A549 (cell line): ENCODE measurements at regions not wholly inside any gene's neighbourhood (a gene's known extent, or its start where the extent isn't known, plus 50 kb on each side); places are given as distances from the start of the nearest gene placed in this dataset.

Experiments
- ATAC-seq, 2 experiments: fragments of 200-7000 bp in 1 of 2; fragments of >200 bp in 1 of 2; cut with Nextera tagmentation in 1 of 2; cut with Tn5 transposase in 1 of 2; 3 replicates each; pipeline versions ENCODE4 v1.8.0 to v1.9.1; 2018 to 2020; ENCODE audit warnings: mild to moderate bottlenecking in 1 of 2, moderate library complexity in 1 of 2
- CTCF ChIA-PET: fragments of 300-600 bp; sonication (Branson Sonifier 250); formaldehyde crosslinking; extraction: SDS; loops from one replicate; lab custom pipeline; 2021; ENCODE audit warnings: antibody characterized with exemption, inconsistent platforms; lab: Yijun Ruan, JAX
- POLR2A ChIA-PET: fragments of 350-600 bp; formaldehyde crosslinking; extraction: SDS; loops from one replicate; lab custom pipeline; 2021; ENCODE audit warnings: antibody characterized with exemption, inconsistent platforms; lab: Yijun Ruan, JAX
- DNase-seq, 2 experiments: peaks; one replicate each; pipeline versions ENCODE4 v3.0.0 to v3.0.0-alpha.2; 2011 to 2016; ENCODE audit warnings: low read depth in 1 of 2, low spot score in 1 of 2
- FAIRE-seq: peaks from 2 replicates; lab custom pipeline; 2011; peaks lifted over from hg19 to GRCh38; lab: Jason Lieb, UNC
- H3K27ac ChIP-seq, 2 experiments: fragments of >200 bp; sonication (Bioruptor Twin); formaldehyde crosslinking; 3 replicates each; pipeline ENCODE4 v1.5.1; 2016 to 2017
- H3K4me1 ChIP-seq: fragments of >200 bp; sonication (Bioruptor Twin); formaldehyde crosslinking; 3 replicates; pipeline ENCODE4 v1.6.1; 2016
- H3K4me2 ChIP-seq: fragments of >200 bp; sonication (Bioruptor Twin); formaldehyde crosslinking; 3 replicates; pipeline ENCODE4 v1.6.1; 2016
- H3K4me3 ChIP-seq: fragments of >200 bp; sonication (Bioruptor Twin); formaldehyde crosslinking; 3 replicates; pipeline ENCODE4 v1.5.1; 2016
- H3K9me3 ChIP-seq: fragments of >200 bp; sonication (Bioruptor Twin); formaldehyde crosslinking; 3 replicates; pipeline ENCODE4 v1.6.1; 2016
- EHF ChIP-seq: fragments of 250-450 bp; sonication (Bioruptor Pico); IDR thresholded peaks from 2 replicates; pipeline ENCODE4 v1.5.0; 2020; ENCODE audit warnings: mild to moderate bottlenecking
- EHMT2 ChIP-seq: fragments of 200-600 bp; sonication (generic); IDR thresholded peaks from 2 replicates; pipeline ENCODE4 v1.6.1; 2016; ENCODE audit warnings: antibody characterized with exemption, low read depth, mild to moderate bottlenecking, moderate library complexity
- FOSL2 ChIP-seq, 2 experiments: fragments of 450-650 bp in 1 of 2; fragments of >200 bp in 1 of 2; sonication (Bioruptor Twin) in 1 of 2; formaldehyde crosslinking; IDR thresholded peaks; 2 replicates each; pipeline versions ENCODE4 v1.5.0 to v1.6.1; 2016 to 2020; ENCODE audit warnings: mild to moderate bottlenecking in 1 of 2, moderate library complexity in 1 of 2
- GATA3 ChIP-seq: IDR thresholded peaks from 2 replicates; pipeline ENCODE4 v1.6.1; 2012; ENCODE audit warnings: borderline replicate concordance
- JUN ChIP-seq, 2 experiments: fragments of >200 bp; sonication (Bioruptor Twin); formaldehyde crosslinking; IDR thresholded peaks; 2 replicates in 1 of 2; 3 replicates in 1 of 2; pipeline ENCODE4 v1.6.1; 2016 to 2017
- JUNB ChIP-seq: fragments of >200 bp; sonication (Bioruptor Twin); formaldehyde crosslinking; IDR thresholded peaks from 2 replicates; pipeline ENCODE4 v1.6.1; 2016
- MYC ChIP-seq: IDR thresholded peaks from 2 replicates; pipeline ENCODE4 v1.6.1; 2012; ENCODE audit warnings: mild to moderate bottlenecking, inconsistent platforms, low read length, improper control_type of control experiment, borderline replicate concordance
- POLR2A ChIP-seq: IDR thresholded peaks from 2 replicates; pipeline ENCODE4 v1.6.1; 2012; ENCODE audit warnings: mild to moderate bottlenecking, low read length
- ZC3H11A ChIP-seq: fragments of 450-650 bp; IDR thresholded peaks from 2 replicates; pipeline ENCODE4 v1.6.1; 2014; ENCODE audit warnings: antibody characterized with exemption, mild to moderate bottlenecking
- WGBS: methylation state at CpG from one replicate; pipeline ENCODE4 v1.1.6; 2017; ENCODE audit errors: missing lambda C conversion rate; 5-methylcytosine and 5-hydroxymethylcytosine counted together
- TF ChIP-seq, protein P1 (sequence below): fragments of >200 bp; sonication (Bioruptor Twin); formaldehyde crosslinking; IDR thresholded peaks from 3 replicates; pipeline ENCODE4 v1.6.1; 2016
- TF ChIP-seq, protein P2 (sequence below): fragments of 150-350 bp; IDR thresholded peaks from 2 replicates; pipeline ENCODE4 v1.6.1; 2014; ENCODE audit warnings: low read depth, mild to moderate bottlenecking, low read length
- TF ChIP-seq, protein P3 (sequence below): fragments of >200 bp; sonication (Bioruptor Twin); formaldehyde crosslinking; IDR thresholded peaks from 3 replicates; pipeline ENCODE4 v1.5.1; 2016
- TF ChIP-seq, protein P4 (sequence below): IDR thresholded peaks from 2 replicates; pipeline ENCODE4 v1.6.1; 2012

GRCh38 chr1:70809069-70809468, 238.5 kb downstream of the PTGER3 start (continued):
- TF ChIP-seq FOSL2 (IDR thresholded peaks at IDR 0.05), result no peak
- no peak for TF ChIP-seq FOSL2 (CRISPR knock-in tag; IDR thresholded peaks at IDR 0.05)
- no peak for TF ChIP-seq MYC
- no peak for TF ChIP-seq ZC3H11A
- TF ChIP-seq, protein P1, sequence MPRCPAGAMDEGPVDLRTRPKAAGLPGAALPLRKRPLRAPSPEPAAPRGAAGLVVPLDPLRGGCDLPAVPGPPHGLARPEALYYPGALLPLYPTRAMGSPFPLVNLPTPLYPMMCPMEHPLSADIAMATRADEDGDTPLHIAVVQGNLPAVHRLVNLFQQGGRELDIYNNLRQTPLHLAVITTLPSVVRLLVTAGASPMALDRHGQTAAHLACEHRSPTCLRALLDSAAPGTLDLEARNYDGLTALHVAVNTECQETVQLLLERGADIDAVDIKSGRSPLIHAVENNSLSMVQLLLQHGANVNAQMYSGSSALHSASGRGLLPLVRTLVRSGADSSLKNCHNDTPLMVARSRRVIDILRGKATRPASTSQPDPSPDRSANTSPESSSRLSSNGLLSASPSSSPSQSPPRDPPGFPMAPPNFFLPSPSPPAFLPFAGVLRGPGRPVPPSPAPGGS, result no peak
- TF ChIP-seq JUNB, result no peak
- TF ChIP-seq, protein P2, sequence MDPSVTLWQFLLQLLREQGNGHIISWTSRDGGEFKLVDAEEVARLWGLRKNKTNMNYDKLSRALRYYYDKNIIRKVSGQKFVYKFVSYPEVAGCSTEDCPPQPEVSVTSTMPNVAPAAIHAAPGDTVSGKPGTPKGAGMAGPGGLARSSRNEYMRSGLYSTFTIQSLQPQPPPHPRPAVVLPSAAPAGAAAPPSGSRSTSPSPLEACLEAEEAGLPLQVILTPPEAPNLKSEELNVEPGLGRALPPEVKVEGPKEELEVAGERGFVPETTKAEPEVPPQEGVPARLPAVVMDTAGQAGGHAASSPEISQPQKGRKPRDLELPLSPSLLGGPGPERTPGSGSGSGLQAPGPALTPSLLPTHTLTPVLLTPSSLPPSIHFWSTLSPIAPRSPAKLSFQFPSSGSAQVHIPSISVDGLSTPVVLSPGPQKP, result no peak

- H3K4me3 ChIP-seq, result no peak overlapping the region
- ChIA-PET CTCF (no interaction called here), POLR2A (no interaction called here)
- TF ChIP-seq MYC (no peak), ZC3H11A (no peak), EHMT2 (no peak)
- TF ChIP-seq, protein P3, sequence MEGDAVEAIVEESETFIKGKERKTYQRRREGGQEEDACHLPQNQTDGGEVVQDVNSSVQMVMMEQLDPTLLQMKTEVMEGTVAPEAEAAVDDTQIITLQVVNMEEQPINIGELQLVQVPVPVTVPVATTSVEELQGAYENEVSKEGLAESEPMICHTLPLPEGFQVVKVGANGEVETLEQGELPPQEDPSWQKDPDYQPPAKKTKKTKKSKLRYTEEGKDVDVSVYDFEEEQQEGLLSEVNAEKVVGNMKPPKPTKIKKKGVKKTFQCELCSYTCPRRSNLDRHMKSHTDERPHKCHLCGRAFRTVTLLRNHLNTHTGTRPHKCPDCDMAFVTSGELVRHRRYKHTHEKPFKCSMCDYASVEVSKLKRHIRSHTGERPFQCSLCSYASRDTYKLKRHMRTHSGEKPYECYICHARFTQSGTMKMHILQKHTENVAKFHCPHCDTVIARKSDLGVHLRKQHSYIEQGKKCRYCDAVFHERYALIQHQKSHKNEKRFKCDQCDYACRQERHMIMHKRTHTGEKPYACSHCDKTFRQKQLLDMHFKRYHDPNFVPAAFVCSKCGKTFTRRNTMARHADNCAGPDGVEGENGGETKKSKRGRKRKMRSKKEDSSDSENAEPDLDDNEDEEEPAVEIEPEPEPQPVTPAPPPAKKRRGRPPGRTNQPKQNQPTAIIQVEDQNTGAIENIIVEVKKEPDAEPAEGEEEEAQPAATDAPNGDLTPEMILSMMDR, result no peak
- H3K27ac ChIP-seq, result no peak overlapping the region
- FAIRE-seq, result no peak
- H3K4me2 ChIP-seq, result no peak overlapping the region
- no peaks in the 10 kb centered on the region for H3K9me3 ChIP-seq
- DNase-seq, result no peak
- no peaks in the 10 kb centered on the region for H3K4me1 ChIP-seq
- WGBS, result 13% methylated on average over 2 of the region's 2 CpGs
- ATAC-seq, result no peak
Measured at GRCh38 chr1:70811815-70812214, 235.8 kb downstream of the PTGER3 start.

- ChIA-PET POLR2A (no interaction called here), CTCF (no interaction called here)
- DNase-seq (no peak), ATAC-seq (no peak), FAIRE-seq (no peak)
- 7% methylated on average over 5 of the region's 5 CpGs for WGBS
- Histone ChIP-seq H3K4me3 (no peak overlapping the region), H3K9me3 (no peaks in the 10 kb centered on the region), H3K4me2 (no peak overlapping the region), H3K4me1 (no peaks in the 10 kb centered on the region), H3K27ac (no peak overlapping the region)
- TF ChIP-seq, protein P4, sequence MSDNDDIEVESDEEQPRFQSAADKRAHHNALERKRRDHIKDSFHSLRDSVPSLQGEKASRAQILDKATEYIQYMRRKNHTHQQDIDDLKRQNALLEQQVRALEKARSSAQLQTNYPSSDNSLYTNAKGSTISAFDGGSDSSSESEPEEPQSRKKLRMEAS, result no peak
- TF ChIP-seq JUNB (no peak), POLR2A (no peak), JUN (IDR thresholded peaks at IDR 0.05) (no peak), EHF (no peak)
Measured at GRCh38 chr1:70812442-70813109, 235.0 kb downstream of the PTGER3 start.

DNA sequence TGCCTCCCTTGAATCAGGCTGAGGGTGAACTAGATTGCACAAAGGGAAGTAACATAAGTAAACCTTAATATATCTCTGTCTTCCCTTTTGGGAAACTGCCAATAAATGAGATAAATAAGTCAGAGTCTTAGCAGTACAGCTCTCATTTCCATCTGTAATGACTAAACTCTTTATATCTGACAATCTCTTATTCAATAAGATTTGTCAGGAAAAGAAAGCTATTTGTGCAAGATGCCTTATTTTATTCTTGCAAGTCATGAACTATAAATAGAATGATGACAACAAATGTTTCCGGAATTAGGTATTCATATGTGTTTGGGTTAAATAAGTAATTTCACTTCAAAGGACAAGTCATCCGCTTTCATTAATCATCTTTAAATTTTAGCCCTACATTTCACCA, 229.2 kb downstream of the PTGER3 start:
- no peaks in the 10 kb centered on the region for H3K4me1 ChIP-seq
- ATAC-seq (no peak), FAIRE-seq (no peak), DNase-seq (no peak)
- no peak overlapping the region for H3K4me3 ChIP-seq
- TF ChIP-seq EHMT2, result no peak
- no peak for TF ChIP-seq GATA3
- TF ChIP-seq POLR2A, result no peak
- ChIA-PET CTCF (no interaction called here), POLR2A (no interaction called here)
- 88% methylated on average over 2 of the region's 2 CpGs for WGBS
- H3K9me3 ChIP-seq, result no peaks in the 10 kb centered on the region
- H3K4me2 ChIP-seq, result no peak overlapping the region
- H3K27ac ChIP-seq, result no peak overlapping the region
